ENCODE measurements at regions not wholly inside any gene's neighbourhood (a gene's known extent, or its start where the extent isn't known, plus 50 kb on each side); places are given as distances from the start of the nearest gene placed in this dataset.
A peak's percentile ranks its signal among the peaks of the same experiment; 100 is the strongest.
"Not testable (repeated sequence)": the region's sequence is repeated elsewhere in the genome, so short reads cannot be mapped to it uniquely, and the experiment has no call there.

DNA sequence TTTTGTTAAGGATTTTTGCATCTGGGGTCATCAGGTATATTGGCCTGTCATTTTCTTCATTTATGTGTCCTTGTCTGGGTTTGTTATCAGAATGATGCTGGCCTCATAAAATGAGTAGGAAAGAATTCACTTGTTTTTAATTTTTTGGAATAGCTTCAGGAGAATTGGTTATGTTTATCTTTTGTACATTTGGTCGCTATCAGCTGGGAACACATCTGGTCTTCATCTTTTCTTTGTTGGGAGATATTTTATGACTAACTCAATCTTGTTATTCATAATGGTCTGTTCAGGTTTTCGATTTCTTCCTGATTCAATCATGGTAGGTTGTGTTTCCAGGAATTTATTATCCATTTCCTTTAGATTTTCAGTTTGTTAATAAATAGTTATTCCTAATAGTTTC is 207.5 kb upstream of the ASCC3 start:
- DNase-seq (ENCODE audit: low spot score in 2 of 2, unreplicated experiment in 2 of 2), result no peak
- peaks cover 22% of the 10 kb centered on the region for H3K27me3 Mint-ChIP-seq (ENCODE audit: low read depth)
- H3K4me3 Mint-ChIP-seq, result no peak overlapping the region
- peaks cover 21% of the 10 kb centered on the region for H3K9me3 Mint-ChIP-seq
- TF ChIP-seq, protein P1, sequence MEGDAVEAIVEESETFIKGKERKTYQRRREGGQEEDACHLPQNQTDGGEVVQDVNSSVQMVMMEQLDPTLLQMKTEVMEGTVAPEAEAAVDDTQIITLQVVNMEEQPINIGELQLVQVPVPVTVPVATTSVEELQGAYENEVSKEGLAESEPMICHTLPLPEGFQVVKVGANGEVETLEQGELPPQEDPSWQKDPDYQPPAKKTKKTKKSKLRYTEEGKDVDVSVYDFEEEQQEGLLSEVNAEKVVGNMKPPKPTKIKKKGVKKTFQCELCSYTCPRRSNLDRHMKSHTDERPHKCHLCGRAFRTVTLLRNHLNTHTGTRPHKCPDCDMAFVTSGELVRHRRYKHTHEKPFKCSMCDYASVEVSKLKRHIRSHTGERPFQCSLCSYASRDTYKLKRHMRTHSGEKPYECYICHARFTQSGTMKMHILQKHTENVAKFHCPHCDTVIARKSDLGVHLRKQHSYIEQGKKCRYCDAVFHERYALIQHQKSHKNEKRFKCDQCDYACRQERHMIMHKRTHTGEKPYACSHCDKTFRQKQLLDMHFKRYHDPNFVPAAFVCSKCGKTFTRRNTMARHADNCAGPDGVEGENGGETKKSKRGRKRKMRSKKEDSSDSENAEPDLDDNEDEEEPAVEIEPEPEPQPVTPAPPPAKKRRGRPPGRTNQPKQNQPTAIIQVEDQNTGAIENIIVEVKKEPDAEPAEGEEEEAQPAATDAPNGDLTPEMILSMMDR (IDR thresholded peaks at IDR 0.05; ENCODE audit: unreplicated experiment), result no peak
- H3K36me3 Mint-ChIP-seq, result peaks cover 3% of the 10 kb centered on the region
- peaks cover 5% of the 10 kb centered on the region for H3K4me1 Mint-ChIP-seq
- peak overlapping the region; percentile 4 for H3K27ac Mint-ChIP-seq

DNA sequence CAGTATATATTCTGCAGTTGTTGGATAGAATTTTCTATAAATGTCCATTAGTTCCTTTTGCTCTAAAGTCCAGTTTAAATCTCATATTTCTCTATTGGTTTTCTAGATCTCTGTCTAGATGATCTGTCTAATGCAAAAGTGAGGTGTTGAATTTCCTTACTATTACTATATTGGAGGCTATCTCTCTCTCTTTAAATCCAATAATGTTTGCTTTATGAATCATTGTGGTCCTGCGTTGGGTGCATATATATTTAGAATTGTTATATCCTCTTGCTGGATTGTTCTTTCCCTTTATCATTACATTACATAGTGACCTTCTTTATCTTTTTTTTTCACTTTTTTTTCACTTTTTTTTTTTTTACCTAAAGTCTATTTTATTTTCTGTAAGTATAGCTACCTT is 208.5 kb upstream of the ASCC3 start:
- peaks cover 20% of the 10 kb centered on the region for H3K27me3 Mint-ChIP-seq (ENCODE audit: low read depth)
- no peak for DNase-seq (ENCODE audit: low spot score in 2 of 2, unreplicated experiment in 2 of 2)
- H3K4me1 Mint-ChIP-seq, result peaks cover 5% of the 10 kb centered on the region
- no peak overlapping the region for H3K27ac Mint-ChIP-seq
- no peak overlapping the region for H3K4me3 Mint-ChIP-seq
- TF ChIP-seq, protein P1 (IDR thresholded peaks at IDR 0.05; ENCODE audit: unreplicated experiment), result no peak
- peaks cover 3% of the 10 kb centered on the region for H3K36me3 Mint-ChIP-seq
- peaks cover 21% of the 10 kb centered on the region for H3K9me3 Mint-ChIP-seq

DNA sequence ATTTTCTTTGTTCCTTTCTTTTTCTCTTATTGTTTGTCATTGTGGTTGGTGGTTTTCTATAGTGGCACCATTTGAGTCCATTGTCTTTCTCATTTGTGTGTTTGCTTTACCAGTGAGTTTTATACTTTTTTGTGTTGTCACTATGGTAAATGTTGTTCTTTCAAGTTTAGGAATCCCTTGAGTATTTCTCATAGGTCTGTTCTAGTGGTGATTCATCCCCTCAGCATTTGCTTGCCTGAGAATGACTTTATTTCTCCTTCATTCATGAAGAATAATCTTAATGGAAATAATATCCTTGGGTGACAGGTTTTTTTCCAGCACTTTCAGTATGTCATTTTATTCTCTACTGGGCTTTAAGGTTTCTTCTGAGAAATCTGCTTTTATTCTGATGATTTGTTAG is 209.2 kb upstream of the ASCC3 start:
- H3K27me3 Mint-ChIP-seq (ENCODE audit: low read depth), result peaks cover 18% of the 10 kb centered on the region

DNA sequence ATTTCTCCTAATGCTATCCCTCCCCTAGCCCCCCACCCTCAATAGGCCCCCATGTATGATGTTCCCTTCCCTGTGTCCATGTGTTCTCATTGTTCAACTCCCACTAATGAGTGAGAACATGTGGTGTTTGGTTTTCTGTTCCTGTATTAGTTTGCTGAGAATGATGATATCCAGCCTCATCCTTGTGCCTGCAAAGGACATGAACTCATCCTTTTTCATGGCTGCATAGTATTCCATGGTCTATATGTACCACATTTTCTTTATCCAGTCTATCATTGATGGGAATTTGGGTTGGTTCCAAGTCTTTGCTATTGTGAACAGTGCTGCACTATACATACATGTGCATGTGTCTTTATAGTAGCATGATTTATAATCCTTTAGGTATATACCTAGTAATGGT is 217.5 kb upstream of the ASCC3 start:
- H3K9me3 Mint-ChIP-seq, result peaks cover 16% of the 10 kb centered on the region
- H3K4me3 Mint-ChIP-seq; H3K27ac Mint-ChIP-seq; H3K36me3 Mint-ChIP-seq; H3K27me3 Mint-ChIP-seq (ENCODE audit: low read depth); DNase-seq (ENCODE audit: low spot score in 2 of 2, unreplicated experiment in 2 of 2); H3K4me1 Mint-ChIP-seq: not testable (repeated sequence)

More for the DNA sequence above, 209.2 kb upstream of the ASCC3 start:
- Mint-ChIP-seq H3K36me3 (peaks cover 3% of the 10 kb centered on the region), H3K4me1 (peaks cover 1% of the 10 kb centered on the region), H3K27ac (no peak overlapping the region), H3K4me3 (no peak overlapping the region), H3K9me3 (peaks cover 21% of the 10 kb centered on the region)
- TF ChIP-seq, protein P1 (IDR thresholded peaks at IDR 0.05; ENCODE audit: unreplicated experiment), result no peak
- DNase-seq (ENCODE audit: low spot score in 2 of 2, unreplicated experiment in 2 of 2), result no peak

DNA sequence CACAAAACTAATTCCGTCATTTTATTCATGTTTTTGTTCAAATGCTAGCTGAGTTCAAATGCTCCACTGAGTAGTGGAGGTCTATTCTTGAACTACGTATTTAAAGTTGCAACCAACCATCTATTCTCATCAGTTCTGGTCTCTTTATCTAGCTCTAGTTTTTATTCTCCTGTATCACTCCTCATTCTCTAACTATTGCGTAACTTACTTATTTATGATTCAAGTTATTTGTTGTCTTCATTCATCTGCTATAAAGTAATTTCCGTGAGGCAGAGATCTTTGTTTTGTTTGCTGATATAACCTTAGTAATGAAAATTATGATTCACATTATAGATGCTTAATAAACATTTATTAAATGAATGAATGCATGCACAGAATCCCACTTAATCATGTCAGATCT is 221.6 kb upstream of the ASCC3 start:
- no peaks in the 10 kb centered on the region for H3K4me1 Mint-ChIP-seq
- H3K9me3 Mint-ChIP-seq, result peaks cover 16% of the 10 kb centered on the region
- no peak overlapping the region for H3K27ac Mint-ChIP-seq
- no peaks in the 10 kb centered on the region for H3K36me3 Mint-ChIP-seq
- no peak for DNase-seq (ENCODE audit: low spot score in 2 of 2, unreplicated experiment in 2 of 2)
- no peak overlapping the region for H3K4me3 Mint-ChIP-seq
- no peaks in the 10 kb centered on the region for H3K27me3 Mint-ChIP-seq (ENCODE audit: low read depth)
- TF ChIP-seq, protein P1 (IDR thresholded peaks at IDR 0.05; ENCODE audit: unreplicated experiment), result no peak

DNA sequence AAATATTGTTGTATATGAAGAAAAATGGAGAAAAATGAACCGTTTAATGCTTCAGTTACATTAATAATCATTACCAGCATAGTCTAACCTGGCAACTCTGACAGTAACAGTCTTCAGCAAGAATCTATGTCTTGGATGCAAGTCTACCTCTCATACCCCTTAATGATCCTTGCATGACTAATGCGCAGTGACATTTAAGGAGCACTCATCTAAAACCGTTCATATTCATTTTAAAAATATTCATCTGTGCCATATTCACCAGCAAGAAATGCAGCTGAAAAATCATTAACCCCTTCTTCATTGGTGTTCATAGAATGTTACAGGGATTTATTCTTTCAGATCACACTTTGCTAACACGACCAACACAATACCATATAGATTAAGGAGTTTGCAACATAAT is 227.2 kb upstream of the ASCC3 start:
- H3K4me3 Mint-ChIP-seq, result no peak overlapping the region
- H3K4me1 Mint-ChIP-seq, result no peaks in the 10 kb centered on the region
- no peaks in the 10 kb centered on the region for H3K36me3 Mint-ChIP-seq
- no peaks in the 10 kb centered on the region for H3K9me3 Mint-ChIP-seq
- TF ChIP-seq, protein P1 (IDR thresholded peaks at IDR 0.05; ENCODE audit: unreplicated experiment), result no peak
- H3K27me3 Mint-ChIP-seq (ENCODE audit: low read depth), result no peaks in the 10 kb centered on the region
- no peak overlapping the region for H3K27ac Mint-ChIP-seq
- DNase-seq (ENCODE audit: low spot score in 2 of 2, unreplicated experiment in 2 of 2), result no peak
